GM19468 (cell line): ENCODE measurements at regions not wholly inside any gene's neighbourhood (a gene's known extent, or its start where the extent isn't known, plus 50 kb on each side); places are given as distances from the start of the nearest gene placed in this dataset.

Experiments
- ATAC-seq: cut with Tn5 transposase; IDR thresholded peaks from one replicate; pipeline ENCODE4 v1.9.1; 2021; ENCODE audit warnings: mild to moderate bottlenecking, moderate library complexity, moderate number of reproducible peaks; ENCODE audit not compliant: unreplicated experiment; ENCODE audit errors: extremely low read depth

- ATAC-seq = peak; percentile 79
Measured at GRCh38 chr6:99091985-99092384, 144.2 kb upstream of the FBXL4 start.

- ATAC-seq = no peak
Measured at GRCh38 chr6:99080191-99080590, 132.4 kb upstream of the FBXL4 start.

- ATAC-seq = no peak
Measured at GRCh38 chr6:99079058-99079457, 131.3 kb upstream of the FBXL4 start.

- no peak for ATAC-seq
Measured at GRCh38 chr6:99073223-99073622, 125.5 kb upstream of the FBXL4 start.

GRCh38 chr6:99066044-99066443 is 118.3 kb upstream of the FBXL4 start:
- ATAC-seq = no peak

GRCh38 chr6:99064834-99065233 is 117.1 kb upstream of the FBXL4 start:
- ATAC-seq = no peak

GRCh38 chr6:99036672-99037071 is 88.9 kb upstream of the FBXL4 start:
- ATAC-seq = no peak

GRCh38 chr6:99032396-99032795 is 84.7 kb upstream of the FBXL4 start:
- no peak for ATAC-seq

- no peak for ATAC-seq
Measured at GRCh38 chr6:99031957-99032356, 84.2 kb upstream of the FBXL4 start.

GRCh38 chr6:99030915-99031314 is 83.2 kb upstream of the FBXL4 start:
- ATAC-seq = no peak

GRCh38 chr6:99026135-99026534 is 78.4 kb upstream of the FBXL4 start:
- no peak for ATAC-seq

- ATAC-seq = no peak
Measured at GRCh38 chr6:99024089-99024488, 76.3 kb upstream of the FBXL4 start.

- no peak for ATAC-seq
Measured at GRCh38 chr6:99022039-99022609, 74.4 kb upstream of the FBXL4 start.

GRCh38 chr6:99019381-99019780 is 71.6 kb upstream of the FBXL4 start:
- ATAC-seq = no peak

- no peak for ATAC-seq
Measured at GRCh38 chr6:99017150-99017549, 69.4 kb upstream of the FBXL4 start.

GRCh38 chr6:99016355-99016754 is 68.6 kb upstream of the FBXL4 start:
- ATAC-seq = no peak

GRCh38 chr6:99014061-99014460 is 66.3 kb upstream of the FBXL4 start:
- ATAC-seq = no peak

- ATAC-seq = no peak
Measured at GRCh38 chr6:99013661-99014060, 65.9 kb upstream of the FBXL4 start.

GRCh38 chr6:99013145-99013544 is 65.4 kb upstream of the FBXL4 start:
- ATAC-seq = no peak

- no peak for ATAC-seq
Measured at GRCh38 chr6:99011151-99011550, 63.4 kb upstream of the FBXL4 start.

GRCh38 chr6:99002831-99003230 is 55.1 kb upstream of the FBXL4 start:
- no peak for ATAC-seq

- no peak for ATAC-seq
Measured at GRCh38 chr6:98998103-98998502, 50.4 kb upstream of the FBXL4 start.
